ENCODE measurements at regions not wholly inside any gene's neighbourhood (a gene's known extent, or its start where the extent isn't known, plus 50 kb on each side); places are given as distances from the start of the nearest gene placed in this dataset.
"Not testable (repeated sequence)": the region's sequence is repeated elsewhere in the genome, so short reads cannot be mapped to it uniquely, and the experiment has no call there.

DNA sequence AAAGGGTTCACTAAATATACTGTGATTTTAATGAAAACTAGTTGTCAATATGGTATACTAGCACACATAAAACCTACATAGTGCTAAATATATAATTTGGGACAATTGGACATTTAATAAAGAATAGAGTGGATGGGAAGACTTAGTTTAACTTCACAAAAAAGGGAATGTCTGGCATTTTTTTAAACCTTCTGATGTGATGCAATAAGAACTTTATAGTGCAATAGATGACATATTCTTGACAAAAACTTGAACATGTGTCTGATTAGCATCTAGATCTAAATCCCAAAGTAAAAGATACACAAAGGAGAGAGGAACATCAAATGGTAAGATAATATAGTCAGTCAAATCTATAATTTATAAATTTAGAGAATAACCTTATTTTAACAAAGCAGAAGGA is 488.3 kb upstream of the SYT1 start:
- no peak overlapping the region for H3K27ac Mint-ChIP-seq
- H3K4me1 Mint-ChIP-seq, result no peaks in the 10 kb centered on the region
- H3K9me3 Mint-ChIP-seq, result peaks cover 18% of the 10 kb centered on the region
- DNase-seq, result no peak
- CTCF ChIA-PET, result no interaction called here
- no peaks in the 10 kb centered on the region for H3K36me3 Mint-ChIP-seq
- H3K27me3 Mint-ChIP-seq, result no peaks in the 10 kb centered on the region
- no peak overlapping the region for H3K4me3 Mint-ChIP-seq

GRCh38 chr12:78379065-78379464 is 485.5 kb upstream of the SYT1 start:
- H3K4me1 Mint-ChIP-seq, CTCF ChIA-PET, DNase-seq, H3K27me3 Mint-ChIP-seq, H3K27ac Mint-ChIP-seq, H3K36me3 Mint-ChIP-seq, H3K4me3 Mint-ChIP-seq: not testable (repeated sequence)
- peaks cover 14% of the 10 kb centered on the region for H3K9me3 Mint-ChIP-seq

- peaks cover 11% of the 10 kb centered on the region for H3K9me3 Mint-ChIP-seq
Measured at GRCh38 chr12:78383414-78383813, 481.2 kb upstream of the SYT1 start.

GRCh38 chr12:78384541-78384940 is 480.0 kb upstream of the SYT1 start:
- DNase-seq, result no peak
- no peaks in the 10 kb centered on the region for H3K4me1 Mint-ChIP-seq
- no peak overlapping the region for H3K27ac Mint-ChIP-seq
- CTCF ChIA-PET, result no interaction called here
- no peak overlapping the region for H3K4me3 Mint-ChIP-seq
- H3K27me3 Mint-ChIP-seq, result no peaks in the 10 kb centered on the region
- no peaks in the 10 kb centered on the region for H3K36me3 Mint-ChIP-seq
- H3K9me3 Mint-ChIP-seq, result peaks cover 8% of the 10 kb centered on the region

More at GRCh38 chr12:78383414-78383813, 481.2 kb upstream of the SYT1 start:
- CTCF ChIA-PET, result no interaction called here
- H3K4me3 Mint-ChIP-seq, result no peak overlapping the region
- DNase-seq, result no peak
- H3K27me3 Mint-ChIP-seq, result no peaks in the 10 kb centered on the region
- H3K4me1 Mint-ChIP-seq, result no peaks in the 10 kb centered on the region
- no peaks in the 10 kb centered on the region for H3K36me3 Mint-ChIP-seq
- H3K27ac Mint-ChIP-seq, result no peak overlapping the region

- Mint-ChIP-seq H3K4me1 (no peaks in the 10 kb centered on the region), H3K9me3 (peaks cover 5% of the 10 kb centered on the region), H3K4me3 (no peak overlapping the region), H3K27me3 (no peaks in the 10 kb centered on the region), H3K36me3 (no peaks in the 10 kb centered on the region), H3K27ac (no peak overlapping the region)
- DNase-seq, result no peak
- CTCF ChIA-PET, result no interaction called here
Measured at GRCh38 chr12:78385541-78385940, 479.0 kb upstream of the SYT1 start.

- no peaks in the 10 kb centered on the region for H3K27me3 Mint-ChIP-seq
- no peak overlapping the region for H3K4me3 Mint-ChIP-seq
- H3K9me3 Mint-ChIP-seq, result peaks cover 5% of the 10 kb centered on the region
- CTCF ChIA-PET, result no interaction called here
- no peak for DNase-seq
- no peak overlapping the region for H3K27ac Mint-ChIP-seq
- H3K4me1 Mint-ChIP-seq, result no peaks in the 10 kb centered on the region
- H3K36me3 Mint-ChIP-seq, result no peaks in the 10 kb centered on the region
Measured at GRCh38 chr12:78386871-78387270, 477.7 kb upstream of the SYT1 start.

DNA sequence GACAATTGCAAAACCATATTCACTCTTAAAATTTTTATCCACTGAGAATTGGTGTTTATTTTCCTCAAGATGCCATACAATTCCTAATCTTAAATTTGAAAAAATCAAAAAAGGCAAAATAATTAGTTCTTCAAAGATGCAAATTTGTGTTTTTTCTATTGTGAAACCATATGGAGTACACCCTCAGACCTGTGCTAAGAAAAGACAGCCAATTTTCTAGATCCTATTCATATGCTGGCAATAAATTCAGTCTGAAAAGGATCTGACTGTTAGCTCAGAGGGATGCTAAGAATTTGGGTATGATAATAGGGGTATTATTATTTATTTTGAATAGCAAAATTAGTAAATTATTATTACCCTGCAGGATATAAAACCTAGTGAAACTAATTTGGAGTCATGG is 476.9 kb upstream of the SYT1 start:
- H3K27me3 Mint-ChIP-seq, result no peaks in the 10 kb centered on the region
- CTCF ChIA-PET, result no interaction called here
- H3K9me3 Mint-ChIP-seq, result peaks cover 5% of the 10 kb centered on the region
- H3K4me1 Mint-ChIP-seq, result no peaks in the 10 kb centered on the region
- DNase-seq, result no peak
- no peaks in the 10 kb centered on the region for H3K36me3 Mint-ChIP-seq
- no peak overlapping the region for H3K4me3 Mint-ChIP-seq
- no peak overlapping the region for H3K27ac Mint-ChIP-seq

DNA sequence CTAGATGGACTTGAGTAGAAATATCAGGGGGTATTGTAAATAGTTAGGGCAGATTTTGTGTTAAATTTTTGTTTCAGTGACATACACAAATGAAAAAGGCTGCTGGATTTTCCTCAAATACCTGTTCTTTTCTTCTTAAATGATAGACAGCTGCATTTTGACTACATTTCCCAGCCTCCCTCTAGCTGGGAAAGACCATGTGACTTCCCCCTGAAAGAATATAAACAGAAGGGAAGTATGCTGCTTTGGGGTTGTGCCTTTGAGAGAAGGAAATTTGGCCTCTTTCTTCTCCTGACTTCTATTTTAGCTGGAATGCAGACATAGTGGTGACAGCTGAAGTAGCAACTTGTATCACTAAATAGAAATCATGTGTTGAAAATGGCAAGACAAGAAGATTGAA is 476.1 kb upstream of the SYT1 start:
- Mint-ChIP-seq H3K4me3 (no peak overlapping the region), H3K4me1 (no peaks in the 10 kb centered on the region), H3K36me3 (no peaks in the 10 kb centered on the region), H3K27me3 (no peaks in the 10 kb centered on the region), H3K9me3 (peaks cover 3% of the 10 kb centered on the region), H3K27ac (no peak overlapping the region)
- CTCF ChIA-PET, result no interaction called here
- DNase-seq, result no peak

DNA sequence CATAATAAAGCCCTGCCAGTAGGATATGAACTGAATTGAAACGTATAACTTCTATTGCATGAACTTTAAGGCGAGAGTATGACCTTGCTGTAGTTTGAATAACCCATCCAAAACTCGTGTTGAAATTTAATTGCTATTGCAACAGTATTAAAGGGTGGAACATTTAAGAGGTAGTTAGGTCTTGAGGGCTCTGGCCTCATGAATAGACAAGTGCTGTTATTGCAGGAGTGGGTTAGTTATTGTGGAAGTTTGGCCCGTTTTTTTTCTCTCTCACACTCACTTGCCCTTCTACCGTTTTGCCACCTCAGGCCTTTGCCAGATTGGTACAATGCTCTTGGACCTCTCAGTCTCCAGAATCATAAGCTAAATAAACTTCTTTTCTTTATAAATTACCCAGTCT is 473.7 kb upstream of the SYT1 start:
- no peak for DNase-seq
- H3K9me3 Mint-ChIP-seq, result no peaks in the 10 kb centered on the region
- H3K4me3 Mint-ChIP-seq, result no peak overlapping the region
- H3K36me3 Mint-ChIP-seq, result no peaks in the 10 kb centered on the region
- CTCF ChIA-PET, result no interaction called here
- H3K4me1 Mint-ChIP-seq, result no peaks in the 10 kb centered on the region
- H3K27ac Mint-ChIP-seq, result no peak overlapping the region
- no peaks in the 10 kb centered on the region for H3K27me3 Mint-ChIP-seq

DNA sequence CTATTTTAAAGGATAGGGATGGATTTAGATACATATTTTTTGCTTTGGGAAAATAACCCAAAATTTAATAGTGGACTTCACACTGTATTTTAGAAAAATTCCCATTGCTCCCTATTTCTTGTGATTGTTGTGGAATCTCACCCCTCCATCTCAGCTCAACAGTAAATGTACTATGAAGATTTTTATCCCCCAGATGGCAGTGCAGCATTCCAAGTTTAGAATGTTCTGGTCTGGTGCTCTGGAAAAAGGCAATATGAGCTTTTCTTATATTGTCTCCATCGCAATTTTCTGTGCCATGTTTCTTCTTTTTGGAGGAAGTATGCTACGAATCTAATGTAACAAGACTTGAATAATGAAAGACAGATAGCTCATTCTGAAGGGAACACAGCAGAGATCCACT is 471.7 kb upstream of the SYT1 start:
- no peaks in the 10 kb centered on the region for H3K27me3 Mint-ChIP-seq
- H3K36me3 Mint-ChIP-seq, result no peaks in the 10 kb centered on the region
- no peak overlapping the region for H3K4me3 Mint-ChIP-seq
- DNase-seq, result no peak
- H3K27ac Mint-ChIP-seq, result no peak overlapping the region
- H3K4me1 Mint-ChIP-seq, result no peaks in the 10 kb centered on the region
- no peaks in the 10 kb centered on the region for H3K9me3 Mint-ChIP-seq
- CTCF ChIA-PET, result no interaction called here

DNA sequence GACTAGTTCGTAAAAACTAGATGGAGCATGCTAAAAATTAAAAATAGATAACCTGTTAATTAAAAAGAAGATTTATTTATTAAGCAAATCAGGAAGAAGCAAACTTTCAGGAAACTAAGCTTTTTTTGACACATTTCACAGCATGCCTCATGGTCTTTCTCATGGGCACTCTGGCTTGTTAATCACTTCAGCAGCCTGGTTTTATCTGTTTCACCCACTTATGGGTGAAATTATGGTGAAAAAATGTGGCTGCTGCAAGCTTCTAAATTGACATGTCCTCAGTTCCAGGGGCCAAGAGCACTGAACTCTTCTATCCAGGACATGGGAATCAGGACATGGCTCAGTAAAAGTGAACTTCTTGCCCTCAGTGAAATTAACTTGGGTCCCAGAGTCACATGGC is 468.6 kb upstream of the SYT1 start:
- Mint-ChIP-seq H3K4me3 (no peak overlapping the region), H3K4me1 (no peaks in the 10 kb centered on the region), H3K9me3 (no peaks in the 10 kb centered on the region), H3K27ac (no peak overlapping the region), H3K36me3 (no peaks in the 10 kb centered on the region), H3K27me3 (no peaks in the 10 kb centered on the region)
- DNase-seq, result no peak
- CTCF ChIA-PET, result no interaction called here

DNA sequence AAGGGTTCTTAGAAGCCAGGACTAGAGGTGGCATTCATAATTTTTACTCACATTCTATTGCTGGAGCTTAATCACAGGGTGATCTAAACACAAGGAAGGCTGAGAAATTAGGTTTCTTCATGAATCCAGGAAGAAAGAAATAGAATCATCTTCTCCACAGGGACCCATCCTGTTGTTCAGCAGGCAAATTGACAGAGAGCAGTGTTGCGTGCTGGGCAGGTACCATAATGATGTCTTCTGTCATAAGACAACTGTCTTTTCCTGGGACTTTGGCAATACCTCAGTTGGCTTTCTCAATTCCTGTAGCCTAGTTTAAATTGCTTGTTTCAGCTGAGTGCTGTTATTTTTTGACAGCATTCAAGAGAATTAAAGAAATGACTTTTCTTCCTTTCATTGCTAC is 468.0 kb upstream of the SYT1 start:
- H3K27ac Mint-ChIP-seq, result no peak overlapping the region
- H3K36me3 Mint-ChIP-seq, result no peaks in the 10 kb centered on the region
- no peak overlapping the region for H3K4me3 Mint-ChIP-seq
- CTCF ChIA-PET, result no interaction called here
- H3K9me3 Mint-ChIP-seq, result no peaks in the 10 kb centered on the region
- no peak for DNase-seq
- H3K4me1 Mint-ChIP-seq, result no peaks in the 10 kb centered on the region
- H3K27me3 Mint-ChIP-seq, result no peaks in the 10 kb centered on the region

DNA sequence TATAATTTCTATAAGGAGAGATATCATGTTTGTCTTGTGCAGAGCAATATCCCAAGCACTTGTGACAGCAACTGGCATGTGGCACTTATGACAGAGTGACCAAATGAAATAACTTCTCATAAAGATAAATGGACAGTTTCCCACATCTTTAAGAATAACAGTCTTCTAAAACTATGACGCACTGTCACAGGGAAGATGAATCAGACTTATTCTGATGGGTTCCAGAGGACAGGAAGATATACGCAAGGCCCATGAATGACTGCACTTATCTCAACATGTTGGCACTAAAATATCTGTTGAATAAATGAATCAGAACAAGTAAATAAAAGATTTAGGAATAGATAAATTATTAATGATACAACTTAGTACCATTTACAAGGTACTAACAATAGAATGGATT is 465.8 kb upstream of the SYT1 start:
- Mint-ChIP-seq H3K27me3 (no peaks in the 10 kb centered on the region), H3K4me1 (no peaks in the 10 kb centered on the region), H3K4me3 (no peak overlapping the region), H3K36me3 (no peaks in the 10 kb centered on the region), H3K9me3 (no peaks in the 10 kb centered on the region), H3K27ac (no peak overlapping the region)
- CTCF ChIA-PET, result no interaction called here
- no peak for DNase-seq

- CTCF ChIA-PET, result no interaction called here
- Mint-ChIP-seq H3K9me3 (no peaks in the 10 kb centered on the region), H3K4me1 (no peaks in the 10 kb centered on the region), H3K27ac (no peak overlapping the region), H3K4me3 (no peak overlapping the region), H3K27me3 (no peaks in the 10 kb centered on the region), H3K36me3 (no peaks in the 10 kb centered on the region)
- no peak for DNase-seq
Measured at GRCh38 chr12:78402366-78403134, 462.0 kb upstream of the SYT1 start.

- no peak overlapping the region for H3K4me3 Mint-ChIP-seq
- H3K4me1 Mint-ChIP-seq, result no peaks in the 10 kb centered on the region
- no peak overlapping the region for H3K27ac Mint-ChIP-seq
- DNase-seq, result no peak
- no peaks in the 10 kb centered on the region for H3K36me3 Mint-ChIP-seq
- CTCF ChIA-PET, result no interaction called here
- no peaks in the 10 kb centered on the region for H3K27me3 Mint-ChIP-seq
- H3K9me3 Mint-ChIP-seq, result no peaks in the 10 kb centered on the region
Measured at GRCh38 chr12:78403136-78403535, 461.4 kb upstream of the SYT1 start.

DNA sequence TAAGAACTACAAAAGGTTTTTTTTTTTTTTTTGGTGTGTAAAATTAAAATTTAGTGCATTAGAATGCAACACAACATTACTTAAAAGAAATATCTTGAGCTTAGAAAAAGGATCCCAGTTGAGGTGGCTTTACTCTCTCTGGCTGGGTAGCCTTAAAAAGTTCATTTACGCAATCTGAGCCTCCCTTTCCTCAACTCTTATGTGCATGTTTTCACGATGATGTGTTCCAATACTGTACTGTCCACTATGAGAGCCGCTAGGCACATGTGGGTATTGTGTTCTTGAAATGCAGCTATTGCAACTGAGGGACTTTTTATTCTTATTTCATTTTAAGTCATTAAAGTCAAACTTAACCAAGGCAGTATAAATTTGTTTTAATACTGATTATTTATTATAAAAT is 460.9 kb upstream of the SYT1 start:
- CTCF ChIA-PET, result no interaction called here

More for the DNA sequence above, 460.9 kb upstream of the SYT1 start:
- DNase-seq, result no peak
- Mint-ChIP-seq H3K4me1 (no peaks in the 10 kb centered on the region), H3K36me3 (no peaks in the 10 kb centered on the region), H3K27me3 (no peaks in the 10 kb centered on the region), H3K4me3 (no peak overlapping the region), H3K27ac (no peak overlapping the region), H3K9me3 (no peaks in the 10 kb centered on the region)

All from activated naive CD4-positive, alpha-beta T cell treated with anti-CD3 and anti-CD28 coated beads, Interleukin-2, amount 10 ng/mL, durations not matched to agents 7 days and 5 days (primary cell).